ENCODE measurements at regions not wholly inside any gene's neighbourhood (a gene's known extent, or its start where the extent isn't known, plus 50 kb on each side); places are given as distances from the start of the nearest gene placed in this dataset.

GRCh38 chr5:133756036-133756435 is 143.7 kb upstream of the FSTL4 start:
- no peak overlapping the region for H3K27ac ChIP-seq (ENCODE audit: insufficient read length, low read depth, low read length)
- TF ChIP-seq CTCF (conservative IDR thresholded peaks at IDR 0.05) = no peak
- no peak overlapping the region for H2AFZ ChIP-seq (ENCODE audit: low read length)
- no peak overlapping the region for H4K91ac ChIP-seq (ENCODE audit: insufficient read length, low read depth, low read length)
- no peak overlapping the region for H3K4me2 ChIP-seq (ENCODE audit: insufficient read depth, insufficient read length, low read length)
- H2BK20ac ChIP-seq (ENCODE audit: low read depth, low read length, poor library complexity, severe bottlenecking) = no peak overlapping the region
- no peak overlapping the region for H3K14ac ChIP-seq (ENCODE audit: insufficient read depth, low read length)
- DNase-seq = no peak
- no peak overlapping the region for H3T11ph ChIP-seq (ENCODE audit: low read length)
- H4K8ac ChIP-seq (replicated peaks; ENCODE audit: insufficient read length, low read depth, low read length) = no peak overlapping the region
- no peak overlapping the region for H4K5ac ChIP-seq (ENCODE audit: insufficient read length, low read depth, low read length)
- no peak overlapping the region for H2BK5ac ChIP-seq (ENCODE audit: insufficient read length, low read length)
- no CpG with 5 or more reads among the region's 3 CpGs for WGBS (ENCODE audit: extremely low coverage, insufficient read length, low lambda C conversion rate)
- Mint-ChIP-seq H3K9me3 (no peaks in the 10 kb centered on the region), H3K36me3 (ENCODE audit: insufficient read depth in 1 of 3, low read depth in 3 of 3) (no peaks in the 10 kb centered on the region), H3K27ac (no peak overlapping the region; a peak in 1 of 7 replicates), H3K4me3 (no peak overlapping the region), H3K4me1 (no peaks in the 10 kb centered on the region; a peak in 1 of 4 replicates), H3K27me3 (ENCODE audit: low read depth) (peaks cover 26% of the 10 kb centered on the region)
- H3K9me3 ChIP-seq (ENCODE audit: control insufficient read depth, low read depth, low read length) = no peaks in the 10 kb centered on the region
- no peak overlapping the region for H2BK120ac ChIP-seq (ENCODE audit: low read depth, low read length, poor library complexity, severe bottlenecking)
- H3K56ac ChIP-seq (ENCODE audit: insufficient read length, low read depth, low read length) = no peak overlapping the region
- H3K79me1 ChIP-seq (ENCODE audit: insufficient read depth, low read depth, low read length, poor library complexity, severe bottlenecking) = no peaks in the 10 kb centered on the region
- H3K9ac ChIP-seq (ENCODE audit: extremely low read depth, insufficient read length, low read length) = no peak overlapping the region
- no peak overlapping the region for H3K23ac ChIP-seq (ENCODE audit: insufficient read length, low read depth, low read length)
- no peaks in the 10 kb centered on the region for H3K23me2 ChIP-seq (ENCODE audit: insufficient read length, low read depth, low read length, poor library complexity, severe bottlenecking)
- H2BK12ac ChIP-seq (ENCODE audit: insufficient read length, low read depth, low read length) = no peak overlapping the region
- H3K4me1 ChIP-seq (ENCODE audit: insufficient read depth, low read length) = no peaks in the 10 kb centered on the region
- no peak overlapping the region for H2BK15ac ChIP-seq (ENCODE audit: low read depth, low read length)
- H3K79me2 ChIP-seq (ENCODE audit: insufficient read depth, low read length) = no peaks in the 10 kb centered on the region
- no peak overlapping the region for H3K18ac ChIP-seq (ENCODE audit: insufficient read length, low read depth, low read length)
- no peaks in the 10 kb centered on the region for H4K20me1 ChIP-seq (ENCODE audit: control insufficient read depth, insufficient read depth, insufficient read length)
- no peaks in the 10 kb centered on the region; the same call in none of the 2 replicates for H3K27me3 ChIP-seq (ENCODE audit: insufficient read depth, low read length)
- no peak overlapping the region for H3K4ac ChIP-seq (ENCODE audit: low read depth, low read length)
- H2AK5ac ChIP-seq (ENCODE audit: insufficient read length, low read length) = no peak overlapping the region
